ENCODE measurements at regions not wholly inside any gene's neighbourhood (a gene's known extent, or its start where the extent isn't known, plus 50 kb on each side); places are given as distances from the start of the nearest gene placed in this dataset.
A peak's percentile ranks its signal among the peaks of the same experiment; 100 is the strongest.

DNA sequence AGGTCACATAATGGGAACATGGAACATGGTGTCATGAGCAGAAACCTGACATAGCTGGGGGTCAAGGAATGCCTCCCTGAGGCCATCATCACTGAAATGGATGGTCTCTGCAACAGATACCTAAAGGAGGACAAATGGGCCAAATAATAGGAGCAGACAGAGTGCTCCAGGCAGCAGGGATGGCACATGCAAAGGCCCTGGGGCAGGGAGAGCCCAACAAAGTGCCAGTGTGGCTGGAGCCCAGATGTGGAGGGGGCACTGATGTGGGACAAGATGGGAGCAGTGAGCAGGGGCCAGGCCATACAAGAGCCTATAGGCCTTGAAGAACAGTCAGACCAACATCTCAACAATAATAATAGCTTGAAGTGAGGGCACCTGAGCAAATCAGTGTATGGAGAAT, 497.8 kb downstream of the MN1 start:
- Histone ChIP-seq H3K9me3 (ENCODE audit: control insufficient read depth, low read length) (no peaks in the 10 kb centered on the region), H3K4me1 (ENCODE audit: control insufficient read depth, insufficient read depth, low read length, poor library complexity, severe bottlenecking) (peaks cover 8% of the 10 kb centered on the region), H3K4me3 (ENCODE audit: extremely low read depth, insufficient read depth, low read length, poor library complexity, severe bottlenecking) (no peak overlapping the region), H3K27ac (ENCODE audit: low read depth, low read length, severe bottlenecking) (no peak overlapping the region), H3K36me3 (ENCODE audit: control insufficient read depth, insufficient read depth, low read length) (no peaks in the 10 kb centered on the region)

DNA sequence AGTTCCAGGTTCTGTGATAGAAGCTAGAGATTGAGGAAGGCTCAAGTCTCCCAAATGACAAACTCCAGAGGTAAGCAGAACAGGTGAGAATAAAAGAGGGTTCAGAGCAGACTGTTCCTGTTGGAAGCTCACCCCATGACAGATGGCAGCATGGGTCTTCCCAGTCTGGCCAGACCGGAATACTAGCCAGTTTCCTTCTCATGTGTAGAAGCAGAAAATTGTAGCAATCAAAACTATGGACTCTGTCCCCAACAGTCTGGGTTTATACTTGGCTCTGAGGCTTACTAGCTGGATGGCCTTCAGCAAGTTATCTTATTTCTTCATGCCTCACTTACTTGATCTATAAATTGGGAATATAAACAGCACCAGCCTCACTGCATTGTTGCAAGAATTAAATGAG, 494.8 kb downstream of the MN1 start:
- H3K9me3 ChIP-seq (ENCODE audit: control insufficient read depth, low read length): no peaks in the 10 kb centered on the region
- H3K4me1 ChIP-seq (ENCODE audit: control insufficient read depth, insufficient read depth, low read length, poor library complexity, severe bottlenecking): peaks cover 3% of the 10 kb centered on the region
- H3K27ac ChIP-seq (ENCODE audit: low read depth, low read length, severe bottlenecking): no peak overlapping the region
- H3K4me3 ChIP-seq (ENCODE audit: extremely low read depth, insufficient read depth, low read length, poor library complexity, severe bottlenecking): no peak overlapping the region
- no peaks in the 10 kb centered on the region for H3K36me3 ChIP-seq (ENCODE audit: control insufficient read depth, insufficient read depth, low read length)
- WGBS, 2 experiments (ENCODE audit: insufficient coverage in 2 of 2): 89 to 100% methylated on average over 1 of the region's 1 CpG

DNA sequence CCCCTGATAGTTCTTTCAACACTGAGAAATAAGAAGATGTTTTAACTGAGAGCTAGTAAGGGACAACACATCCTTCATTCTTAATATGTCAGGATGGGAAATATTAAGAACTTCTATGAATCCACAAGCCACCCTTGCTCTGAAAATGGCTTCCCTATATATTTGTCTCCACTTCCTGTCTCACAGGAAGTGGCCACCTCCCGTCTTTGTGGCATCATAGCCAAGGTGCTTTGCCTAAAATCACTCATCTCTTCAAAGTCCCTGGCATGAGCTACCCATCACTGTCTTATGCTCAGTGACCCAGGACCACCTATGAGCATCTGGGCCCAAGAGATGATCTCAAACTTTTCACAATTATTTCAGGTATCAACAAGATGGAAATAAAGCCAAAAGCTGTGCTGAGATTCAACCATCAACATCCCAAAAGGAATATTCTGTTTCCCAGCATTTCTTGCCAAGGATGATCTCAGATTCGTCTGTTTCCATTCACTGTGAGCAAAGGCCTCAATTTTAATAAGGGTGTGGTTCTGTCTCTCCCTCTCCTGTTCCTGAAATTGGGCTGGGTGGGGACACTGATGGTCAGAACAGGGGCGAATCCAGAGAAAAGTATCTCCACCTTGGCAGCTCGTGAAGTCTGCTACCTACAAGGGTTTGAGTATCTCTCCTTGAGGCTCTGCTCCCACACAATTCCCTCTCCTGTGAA, 493.9 kb downstream of the MN1 start:
- Histone ChIP-seq H3K27ac (ENCODE audit: low read depth, low read length, severe bottlenecking) (no peak overlapping the region), H3K9me3 (ENCODE audit: control insufficient read depth, low read length) (no peaks in the 10 kb centered on the region), H3K36me3 (ENCODE audit: control insufficient read depth, insufficient read depth, low read length) (no peaks in the 10 kb centered on the region), H3K4me3 (ENCODE audit: extremely low read depth, insufficient read depth, low read length, poor library complexity, severe bottlenecking) (no peak overlapping the region), H3K4me1 (ENCODE audit: control insufficient read depth, insufficient read depth, low read length, poor library complexity, severe bottlenecking) (peaks cover 8% of the 10 kb centered on the region)
- 75 to 88% methylated on average over 2 of the region's 4 CpGs for WGBS, 2 experiments (ENCODE audit: insufficient coverage in 2 of 2)

DNA sequence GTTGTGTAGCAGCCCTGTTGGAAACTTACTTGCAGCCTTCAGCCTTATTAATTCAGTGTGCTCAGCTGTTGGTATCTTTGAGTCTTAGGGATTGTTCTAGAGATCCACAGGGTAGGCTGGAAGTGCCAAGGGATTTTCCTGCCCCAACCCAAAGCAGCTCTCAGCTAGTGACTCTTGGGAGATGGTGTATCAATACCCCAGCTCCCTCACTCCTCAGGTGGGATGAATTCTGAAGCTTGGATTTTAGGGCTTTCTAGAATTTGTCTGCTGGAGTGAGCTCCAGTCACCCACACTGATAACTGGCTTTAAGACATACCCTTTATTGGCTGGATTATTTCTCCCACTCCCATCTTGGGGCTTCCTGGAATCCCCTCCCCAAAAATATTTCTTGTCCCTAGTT, 493.0 kb downstream of the MN1 start:
- Histone ChIP-seq H3K4me1 (ENCODE audit: control insufficient read depth, insufficient read depth, low read length, poor library complexity, severe bottlenecking) (peaks cover 16% of the 10 kb centered on the region), H3K9me3 (ENCODE audit: control insufficient read depth, low read length) (no peaks in the 10 kb centered on the region), H3K27ac (ENCODE audit: low read depth, low read length, severe bottlenecking) (no peak overlapping the region), H3K36me3 (ENCODE audit: control insufficient read depth, insufficient read depth, low read length) (no peaks in the 10 kb centered on the region), H3K4me3 (ENCODE audit: extremely low read depth, insufficient read depth, low read length, poor library complexity, severe bottlenecking) (no peak overlapping the region)

DNA sequence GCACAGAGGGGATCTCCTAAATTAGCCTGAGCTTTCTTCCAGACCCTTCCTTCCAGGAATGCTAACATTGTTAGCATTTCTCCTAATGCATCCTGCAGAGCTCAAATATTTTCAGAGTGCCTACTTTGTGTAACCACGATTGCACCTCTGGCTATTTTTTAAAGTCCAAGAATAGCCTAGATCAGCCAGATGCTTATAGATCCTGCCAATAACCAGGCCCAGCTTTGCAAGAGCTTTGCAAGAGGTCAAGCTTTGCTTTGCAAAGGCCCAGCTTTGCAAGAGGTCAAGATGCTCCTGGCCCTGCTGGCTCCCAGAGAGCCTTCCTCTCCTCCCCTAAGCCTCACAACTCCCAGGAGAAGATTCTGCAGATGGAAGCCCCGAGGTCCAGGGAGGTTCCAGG, 491.9 kb downstream of the MN1 start:
- no peak overlapping the region for H3K4me3 ChIP-seq (ENCODE audit: extremely low read depth, insufficient read depth, low read length, poor library complexity, severe bottlenecking)
- H3K9me3 ChIP-seq (ENCODE audit: control insufficient read depth, low read length): no peaks in the 10 kb centered on the region
- WGBS, 2 experiments (ENCODE audit: insufficient coverage in 2 of 2): 82 to 83% methylated on average over 1 to 2 of the region's 2 CpGs
- no peaks in the 10 kb centered on the region for H3K36me3 ChIP-seq (ENCODE audit: control insufficient read depth, insufficient read depth, low read length)
- peaks cover 23% of the 10 kb centered on the region for H3K4me1 ChIP-seq (ENCODE audit: control insufficient read depth, insufficient read depth, low read length, poor library complexity, severe bottlenecking)
- H3K27ac ChIP-seq (ENCODE audit: low read depth, low read length, severe bottlenecking): no peak overlapping the region

DNA sequence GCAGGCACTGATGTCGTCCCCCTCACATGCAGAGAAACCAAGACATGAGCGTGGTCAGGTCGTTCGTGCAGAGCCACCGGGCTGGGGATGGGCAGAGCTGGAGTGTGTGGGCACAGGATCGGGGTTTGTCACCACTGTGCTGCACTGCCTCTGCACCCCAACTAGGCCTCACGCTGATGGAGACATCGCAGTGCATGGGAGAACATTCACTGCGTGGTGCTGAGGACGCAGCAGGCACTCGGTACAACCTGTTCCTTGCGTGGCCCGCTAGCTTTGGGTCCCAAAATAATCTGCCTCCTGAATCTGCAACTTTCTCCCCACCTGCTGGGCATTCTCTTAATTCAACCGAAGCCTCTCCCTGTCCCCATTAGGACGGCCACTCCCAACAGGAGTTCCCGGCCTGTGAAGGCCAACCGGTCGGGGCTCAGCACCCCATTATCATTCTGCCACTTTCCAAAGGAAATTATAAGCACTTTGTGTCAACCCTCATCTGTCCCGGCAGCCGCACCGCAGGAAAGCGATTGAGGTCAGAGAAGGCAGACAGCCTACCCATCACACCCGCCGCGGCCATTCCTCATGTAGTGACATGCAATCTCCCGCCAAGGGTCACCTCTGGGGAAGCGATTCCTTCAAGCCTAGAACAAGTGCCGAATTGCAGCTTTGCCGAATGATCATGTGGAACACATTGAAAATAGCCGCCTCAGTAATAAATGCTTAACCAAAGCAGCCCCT, 490.4 kb downstream of the MN1 start:
- Histone ChIP-seq H3K9me3 (ENCODE audit: control insufficient read depth, low read length) (no peaks in the 10 kb centered on the region), H3K4me1 (ENCODE audit: control insufficient read depth, insufficient read depth, low read length, poor library complexity, severe bottlenecking) (peaks cover 23% of the 10 kb centered on the region), H3K36me3 (ENCODE audit: control insufficient read depth, insufficient read depth, low read length) (no peaks in the 10 kb centered on the region), H3K4me3 (ENCODE audit: extremely low read depth, insufficient read depth, low read length, poor library complexity, severe bottlenecking) (no peak overlapping the region), H3K27ac (ENCODE audit: low read depth, low read length, severe bottlenecking) (no peak overlapping the region)
- 27 to 40% methylated on average over 25 of the region's 30 CpGs for WGBS, 2 experiments (ENCODE audit: insufficient coverage in 2 of 2)

DNA sequence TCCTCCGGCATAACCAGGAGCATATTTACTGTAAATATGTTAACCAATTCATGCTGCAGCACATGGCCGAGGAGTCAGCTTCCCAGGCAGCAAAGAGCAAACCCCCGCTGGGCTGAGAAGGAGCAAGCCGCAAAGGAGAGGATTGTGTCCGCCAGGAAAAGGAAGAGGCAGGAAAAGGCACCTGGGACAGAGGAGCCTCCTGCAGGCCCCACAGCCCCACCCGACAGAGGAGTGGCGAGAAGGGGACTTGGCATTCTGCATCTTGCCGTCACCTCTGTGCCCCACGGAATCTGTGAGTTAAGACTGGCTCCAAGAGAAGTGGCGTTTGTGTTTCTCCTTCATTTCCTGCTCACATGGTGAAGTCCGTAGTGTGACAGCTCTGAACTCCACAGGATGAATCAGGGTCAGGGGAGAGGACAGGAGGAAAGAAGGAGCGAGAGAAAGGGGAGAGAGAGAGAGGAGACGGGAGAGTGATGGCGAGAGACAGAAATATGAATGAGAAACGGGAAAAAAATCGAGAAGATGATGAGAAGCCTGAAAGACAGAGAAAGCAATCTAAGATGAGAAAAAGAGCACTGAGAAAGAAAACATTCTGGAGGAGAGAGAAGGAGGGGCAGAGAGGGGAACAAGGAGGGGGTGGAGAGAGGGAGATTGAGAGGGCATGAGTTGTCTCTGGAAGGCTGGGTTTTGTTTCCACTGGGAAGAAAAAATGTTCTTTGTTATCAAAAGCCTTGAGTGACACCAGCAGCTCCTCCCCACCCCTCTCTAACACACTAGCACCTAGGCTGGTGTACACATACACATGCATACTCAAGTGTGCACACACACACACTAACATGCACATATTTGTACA, 489.6 kb downstream of the MN1 start:
- 12 to 14% methylated on average over 13 to 14 of the region's 16 CpGs for WGBS, 2 experiments (ENCODE audit: insufficient coverage in 2 of 2)
- Histone ChIP-seq H3K27ac (ENCODE audit: low read depth, low read length, severe bottlenecking) (no peak overlapping the region), H3K4me1 (ENCODE audit: control insufficient read depth, insufficient read depth, low read length, poor library complexity, severe bottlenecking) (peaks cover 23% of the 10 kb centered on the region), H3K9me3 (ENCODE audit: control insufficient read depth, low read length) (no peaks in the 10 kb centered on the region), H3K4me3 (ENCODE audit: extremely low read depth, insufficient read depth, low read length, poor library complexity, severe bottlenecking) (no peak overlapping the region), H3K36me3 (ENCODE audit: control insufficient read depth, insufficient read depth, low read length) (no peaks in the 10 kb centered on the region)

DNA sequence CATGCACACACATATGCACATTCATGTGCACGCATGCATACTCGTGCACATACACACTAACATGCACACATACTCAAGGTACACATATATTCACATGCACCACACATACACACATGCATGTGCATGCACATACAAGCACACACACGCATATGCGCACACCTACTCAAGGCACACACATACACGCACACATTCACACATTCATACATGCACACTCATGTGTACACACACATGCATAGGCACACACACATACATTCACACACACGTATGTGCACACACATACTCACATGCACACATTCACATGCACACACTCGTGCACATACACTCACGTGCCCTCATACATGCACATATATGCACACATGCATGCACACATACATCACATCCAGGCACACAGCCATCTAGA, 489.0 kb downstream of the MN1 start:
- Histone ChIP-seq H3K4me1 (ENCODE audit: control insufficient read depth, insufficient read depth, low read length, poor library complexity, severe bottlenecking) (peaks cover 23% of the 10 kb centered on the region), H3K27ac (ENCODE audit: low read depth, low read length, severe bottlenecking) (peak overlapping the region; percentile 59)
- WGBS, 2 experiments (ENCODE audit: insufficient coverage in 2 of 2): 91 to 92% methylated on average over 8 of the region's 8 CpGs

DNA sequence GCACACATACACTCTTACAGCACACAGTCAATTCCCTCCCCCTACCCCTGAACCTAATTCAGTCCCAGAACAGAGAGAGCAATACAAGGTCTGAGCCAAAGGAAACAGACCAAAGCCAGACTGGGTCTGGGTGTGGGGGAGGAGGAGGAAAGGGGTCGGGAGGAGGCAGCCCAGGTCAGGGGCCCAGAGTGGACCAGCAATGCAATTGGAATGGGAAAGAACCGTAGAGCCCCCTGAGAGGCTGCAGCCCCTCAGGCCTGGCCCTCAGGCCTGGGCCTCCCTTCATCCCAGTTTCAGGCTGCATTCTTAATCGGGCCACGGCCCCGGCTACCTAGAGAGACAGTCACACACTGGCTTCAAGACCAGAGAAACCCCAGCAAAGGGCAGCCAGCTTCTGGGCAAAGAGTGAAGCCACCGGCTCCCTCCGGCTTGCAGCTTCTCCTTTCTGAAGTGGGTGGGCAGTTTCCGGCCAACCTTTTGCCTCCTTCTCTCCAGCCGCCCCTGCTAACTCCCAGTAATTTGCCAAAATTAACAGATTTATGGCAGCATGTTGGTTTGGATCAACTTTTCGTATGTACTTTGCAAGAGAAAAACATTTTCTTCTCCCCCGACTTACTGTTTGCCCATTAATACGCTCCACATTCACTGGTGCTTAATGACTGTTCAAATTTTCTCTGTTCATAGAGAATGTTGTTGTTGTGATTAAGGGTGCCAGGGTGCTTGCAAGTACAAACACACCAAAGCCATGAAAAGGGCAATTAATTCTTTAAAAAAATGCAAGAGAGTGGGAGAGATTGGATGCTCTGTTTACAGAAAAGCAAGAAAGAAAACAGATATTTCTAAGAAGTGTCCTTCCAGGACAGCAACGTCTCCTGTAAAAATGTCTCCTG, 488.3 kb downstream of the MN1 start:
- 41 to 46% methylated on average over 4 to 11 of the region's 13 CpGs for WGBS, 2 experiments (ENCODE audit: insufficient coverage in 2 of 2)
- Histone ChIP-seq H3K9me3 (ENCODE audit: control insufficient read depth, low read length) (no peaks in the 10 kb centered on the region), H3K4me1 (ENCODE audit: control insufficient read depth, insufficient read depth, low read length, poor library complexity, severe bottlenecking) (peaks cover 23% of the 10 kb centered on the region), H3K27ac (ENCODE audit: low read depth, low read length, severe bottlenecking) (peak overlapping the region; percentile 59), H3K4me3 (ENCODE audit: extremely low read depth, insufficient read depth, low read length, poor library complexity, severe bottlenecking) (no peak overlapping the region), H3K36me3 (ENCODE audit: control insufficient read depth, insufficient read depth, low read length) (no peaks in the 10 kb centered on the region)

More for the DNA sequence above, 489.0 kb downstream of the MN1 start:
- Histone ChIP-seq H3K36me3 (ENCODE audit: control insufficient read depth, insufficient read depth, low read length) (no peaks in the 10 kb centered on the region), H3K9me3 (ENCODE audit: control insufficient read depth, low read length) (no peaks in the 10 kb centered on the region), H3K4me3 (ENCODE audit: extremely low read depth, insufficient read depth, low read length, poor library complexity, severe bottlenecking) (no peak overlapping the region)

DNA sequence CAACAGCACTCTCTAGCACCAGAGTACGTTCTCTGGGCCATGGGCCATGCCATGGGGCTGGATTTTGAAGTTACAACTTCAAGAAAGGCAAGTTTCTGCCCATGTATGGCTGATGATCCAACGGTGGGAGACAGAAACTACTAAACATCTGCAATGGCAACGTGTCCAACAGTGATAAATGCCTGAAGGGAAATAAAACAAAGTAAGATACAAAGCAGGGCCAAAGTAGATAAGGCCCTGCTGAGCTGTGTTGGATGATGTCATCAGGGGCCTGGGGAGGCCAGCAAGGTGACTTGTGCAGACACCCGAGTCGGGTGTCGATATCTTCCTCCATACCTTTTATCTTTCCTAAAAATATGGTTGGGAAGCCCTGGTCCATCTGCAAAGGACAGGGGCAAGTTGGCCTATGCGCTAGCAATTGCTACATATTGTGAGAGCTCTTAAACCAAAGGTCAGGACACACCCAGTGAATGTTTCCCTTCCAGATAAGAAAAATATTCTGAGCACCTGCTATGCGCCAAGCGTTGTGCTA, 487.2 kb downstream of the MN1 start:
- 95% methylated on average over 2 to 7 of the region's 9 CpGs for WGBS, 2 experiments (ENCODE audit: insufficient coverage in 2 of 2)
- peaks cover 23% of the 10 kb centered on the region for H3K4me1 ChIP-seq (ENCODE audit: control insufficient read depth, insufficient read depth, low read length, poor library complexity, severe bottlenecking)

More for the DNA sequence above, 487.2 kb downstream of the MN1 start:
- Histone ChIP-seq H3K36me3 (ENCODE audit: control insufficient read depth, insufficient read depth, low read length) (no peaks in the 10 kb centered on the region), H3K27ac (ENCODE audit: low read depth, low read length, severe bottlenecking) (no peak overlapping the region), H3K4me3 (ENCODE audit: extremely low read depth, insufficient read depth, low read length, poor library complexity, severe bottlenecking) (no peak overlapping the region), H3K9me3 (ENCODE audit: control insufficient read depth, low read length) (no peaks in the 10 kb centered on the region)
